H1 (cell line): ENCODE measurements at regions not wholly inside any gene's neighbourhood (a gene's known extent, or its start where the extent isn't known, plus 50 kb on each side); places are given as distances from the start of the nearest gene placed in this dataset.

Experiments
- CTCF ChIA-PET: fragments of 300-600 bp; sonication (Branson Sonifier 250); formaldehyde crosslinking; loops from one replicate; lab custom pipeline; 2021; ENCODE audit not compliant: partially characterized antibody; lab: Charles Lee
- POLR2A ChIA-PET: fragments of 300-600 bp; sonication (Branson Sonifier 250); formaldehyde crosslinking; loops from one replicate; lab custom pipeline; 2021; ENCODE audit warnings: inconsistent platforms; ENCODE audit not compliant: partially characterized antibody; lab: Charles Lee
- DNase-seq, 2 experiments: peaks; one replicate each; pipeline versions ENCODE4 v3.0.0 to v3.0.0-alpha.2; 2010 to 2022; ENCODE audit warnings: low spot score in 2 of 2, low read depth in 1 of 2, mixed read lengths in 1 of 2
- FAIRE-seq: peaks from 2 replicates; lab custom pipeline; 2011; peaks lifted over from hg19 to GRCh38; lab: Jason Lieb, UNC
- H2AFZ ChIP-seq: 2 replicates; pipeline ENCODE4 v1.8.1; 2012; ENCODE audit warnings: low read length, inconsistent platforms
- H2AK5ac ChIP-seq: 2 replicates; pipeline ENCODE4 v1.6.1; 2013; ENCODE audit warnings: low read depth, low read length
- H2BK120ac ChIP-seq: replicated peaks from 2 replicates; pipeline ENCODE3; 2013; ENCODE audit warnings: low read depth, low read length, inconsistent platforms
- H2BK12ac ChIP-seq: 2 replicates; pipeline ENCODE4 v1.6.1; 2013; ENCODE audit warnings: low read depth, low read length
- H2BK15ac ChIP-seq: 2 replicates; pipeline ENCODE4 v1.6.1; 2013; ENCODE audit warnings: low read length
- H2BK20ac ChIP-seq: 2 replicates; pipeline ENCODE4 v1.6.1; 2013; ENCODE audit warnings: low read length
- H2BK5ac ChIP-seq: 2 replicates; pipeline ENCODE4 v1.6.1; 2013; ENCODE audit warnings: low read depth, low read length
- H3K14ac ChIP-seq: 2 replicates; pipeline ENCODE4 v1.6.1; 2013; ENCODE audit warnings: inconsistent platforms; ENCODE audit not compliant: insufficient read length
- H3K18ac ChIP-seq: 2 replicates; pipeline ENCODE4 v1.6.1; 2013; ENCODE audit warnings: low read length; ENCODE audit errors: extremely low read depth
- H3K23ac ChIP-seq: 2 replicates; pipeline ENCODE4 v1.6.1; 2013; ENCODE audit warnings: inconsistent platforms; ENCODE audit not compliant: insufficient read length
- H3K23me2 ChIP-seq: 2 replicates; pipeline ENCODE4 v1.6.1; 2013; ENCODE audit warnings: low read depth, low read length
- H3K27ac ChIP-seq: 2 replicates; pipeline ENCODE4 v1.6.1; 2011; ENCODE audit warnings: low read depth, low read length, inconsistent platforms
- H3K27me3 ChIP-seq, 4 experiments: replicated peaks in 1 of 4; 1 replicate in 1 of 4; 2 replicates in 3 of 4; pipeline versions ENCODE4 v1.6.1 to v1.8.1; 2011 to 2013; ENCODE audit warnings: low read length in 3 of 4, mild to moderate bottlenecking in 3 of 4, inconsistent platforms in 2 of 4, mixed read lengths in 2 of 4, moderate library complexity in 1 of 4; ENCODE audit not compliant: control insufficient read depth in 3 of 4, insufficient read depth in 3 of 4; ENCODE audit errors: extremely low read depth in 1 of 4
- H3K36me3 ChIP-seq, 4 experiments: 2 replicates each; pipeline versions ENCODE4 v1.6.1 to v1.8.1; 2011 to 2013; ENCODE audit warnings: mild to moderate bottlenecking in 4 of 4, low read length in 3 of 4, moderate library complexity in 2 of 4, control low read depth in 1 of 4, inconsistent platforms in 1 of 4; ENCODE audit not compliant: insufficient read depth in 4 of 4, control insufficient read depth in 2 of 4
- H3K4ac ChIP-seq: replicated peaks from 2 replicates; pipeline ENCODE3; 2013; ENCODE audit warnings: low read length, low read depth, mixed read lengths, inconsistent platforms; ENCODE audit not compliant: insufficient read length
- H3K4me1 ChIP-seq, 4 experiments: replicated peaks in 1 of 4; 1 replicate in 1 of 4; 2 replicates in 3 of 4; pipeline versions ENCODE4 v1.6.1 to v1.8.1; 2011 to 2013; ENCODE audit warnings: low read length in 3 of 4, inconsistent platforms in 2 of 4, mixed read lengths in 1 of 4; ENCODE audit not compliant: insufficient read depth in 4 of 4, control insufficient read depth in 3 of 4
- H3K4me2 ChIP-seq, 2 experiments: 2 replicates each; pipeline versions ENCODE4 v1.6.1 to v1.8.1; 2011 to 2013; ENCODE audit warnings: low read depth in 2 of 2, low read length in 2 of 2, control low read depth in 1 of 2, inconsistent platforms in 1 of 2, mild to moderate bottlenecking in 1 of 2; ENCODE audit not compliant: insufficient read depth in 1 of 2
- H3K4me3 ChIP-seq, 4 experiments: fragments of 200-600, 300-600 bp in 1 of 4; sonication (generic), shearing (Covaris generic), sonication (Bioruptor Twin) in 1 of 4; 2 replicates each; pipeline versions ENCODE4 v1.5.1 to v1.8.1; 2011 to 2016; ENCODE audit warnings: low read length in 4 of 4, low read depth in 3 of 4, control low read depth in 2 of 4, inconsistent platforms in 2 of 4, mild to moderate bottlenecking in 2 of 4, mixed read lengths in 1 of 4, moderate library complexity in 1 of 4; ENCODE audit not compliant: insufficient read depth in 2 of 4; ENCODE audit errors: extremely low read depth in 1 of 4
- H3K56ac ChIP-seq: replicated peaks from 2 replicates; pipeline ENCODE3; 2013; ENCODE audit warnings: low read depth, mild to moderate bottlenecking, mixed read lengths, low read length, inconsistent platforms; ENCODE audit not compliant: insufficient read length
- H3K79me1 ChIP-seq: 2 replicates; pipeline ENCODE4 v1.6.1; 2013; ENCODE audit warnings: low read depth, low read length, control low read depth
- H3K79me2 ChIP-seq, 2 experiments: 2 replicates each; pipeline versions ENCODE4 v1.6.1 to v1.8.1; 2012 to 2013; ENCODE audit warnings: low read length in 2 of 2, mild to moderate bottlenecking in 2 of 2, inconsistent platforms in 1 of 2; ENCODE audit not compliant: insufficient read depth in 2 of 2, control insufficient read depth in 1 of 2
- H3K9ac ChIP-seq, 4 experiments: replicated peaks in 1 of 4; 1 replicate in 1 of 4; 2 replicates in 3 of 4; pipeline versions ENCODE4 v1.6.1 to v1.8.1; 2011 to 2013; ENCODE audit warnings: low read depth in 3 of 4, low read length in 3 of 4, control low read depth in 2 of 4, mild to moderate bottlenecking in 2 of 4, moderate library complexity in 2 of 4, inconsistent platforms in 1 of 4; ENCODE audit errors: extremely low read depth in 1 of 4
- H3K9me3 ChIP-seq, 2 experiments: 2 replicates each; pipeline versions ENCODE4 v1.6.1 to v1.8.1; 2012 to 2013; ENCODE audit warnings: mild to moderate bottlenecking in 2 of 2, moderate library complexity in 2 of 2, control low read depth in 1 of 2, inconsistent platforms in 1 of 2, low read depth in 1 of 2, low read length in 1 of 2, mixed read lengths in 1 of 2; ENCODE audit not compliant: insufficient read depth in 2 of 2
- H4K20me1 ChIP-seq, 2 experiments: replicated peaks in 1 of 2; 2 replicates each; pipeline versions ENCODE3 to v1.8.1; 2011 to 2013; ENCODE audit warnings: inconsistent platforms in 2 of 2, low read length in 2 of 2, mild to moderate bottlenecking in 1 of 2; ENCODE audit not compliant: insufficient read depth in 2 of 2, control insufficient read depth in 1 of 2
- H4K5ac ChIP-seq: 2 replicates; pipeline ENCODE4 v1.6.1; 2013; ENCODE audit warnings: low read length, low read depth, mixed read lengths, inconsistent platforms; ENCODE audit not compliant: insufficient read length
- H4K8ac ChIP-seq: 2 replicates; pipeline ENCODE4 v1.8.0; 2013; ENCODE audit warnings: mild to moderate bottlenecking, moderate library complexity, low read length, inconsistent platforms; ENCODE audit not compliant: insufficient read depth; ENCODE audit errors: extremely low read depth
- H4K91ac ChIP-seq: replicated peaks from 2 replicates; pipeline ENCODE3; 2013; ENCODE audit warnings: low read length, mixed read lengths, inconsistent platforms; ENCODE audit not compliant: insufficient read length
- NANOG ChIP-seq: IDR thresholded peaks from 2 replicates; pipeline ENCODE4 v1.6.1; 2011; ENCODE audit warnings: low read length, low read depth, mild to moderate bottlenecking, inconsistent platforms; ENCODE audit not compliant: insufficient read depth, poor library complexity, severe bottlenecking
- RAD21 ChIP-seq, 2 experiments: IDR thresholded peaks in 1 of 2; conservative IDR thresholded peaks in 1 of 2; 2 replicates each; pipeline ENCODE4 v1.6.1; 2011; ENCODE audit warnings: low read depth in 2 of 2, low read length in 2 of 2, improper control_type of control experiment in 1 of 2, inconsistent platforms in 1 of 2, mild to moderate bottlenecking in 1 of 2, moderate library complexity in 1 of 2
- WGBS, 2 experiments: shearing (Covaris generic) in 1 of 2; methylation state at CpG; one replicate each; pipeline versions ENCODE4 v1.1.6 to v1.1.7; 2013 to 2015; ENCODE audit warnings: low lambda C conversion rate in 2 of 2, mixed read lengths in 2 of 2, inconsistent platforms in 1 of 2, low coverage in 1 of 2, missing lambda C conversion rate in 1 of 2; ENCODE audit not compliant: insufficient replicate concordance in 2 of 2, insufficient coverage in 1 of 2, insufficient read length in 1 of 2; ENCODE audit errors: extremely low coverage in 1 of 2, missing lambda C conversion rate in 1 of 2; 5-methylcytosine and 5-hydroxymethylcytosine counted together

DNA sequence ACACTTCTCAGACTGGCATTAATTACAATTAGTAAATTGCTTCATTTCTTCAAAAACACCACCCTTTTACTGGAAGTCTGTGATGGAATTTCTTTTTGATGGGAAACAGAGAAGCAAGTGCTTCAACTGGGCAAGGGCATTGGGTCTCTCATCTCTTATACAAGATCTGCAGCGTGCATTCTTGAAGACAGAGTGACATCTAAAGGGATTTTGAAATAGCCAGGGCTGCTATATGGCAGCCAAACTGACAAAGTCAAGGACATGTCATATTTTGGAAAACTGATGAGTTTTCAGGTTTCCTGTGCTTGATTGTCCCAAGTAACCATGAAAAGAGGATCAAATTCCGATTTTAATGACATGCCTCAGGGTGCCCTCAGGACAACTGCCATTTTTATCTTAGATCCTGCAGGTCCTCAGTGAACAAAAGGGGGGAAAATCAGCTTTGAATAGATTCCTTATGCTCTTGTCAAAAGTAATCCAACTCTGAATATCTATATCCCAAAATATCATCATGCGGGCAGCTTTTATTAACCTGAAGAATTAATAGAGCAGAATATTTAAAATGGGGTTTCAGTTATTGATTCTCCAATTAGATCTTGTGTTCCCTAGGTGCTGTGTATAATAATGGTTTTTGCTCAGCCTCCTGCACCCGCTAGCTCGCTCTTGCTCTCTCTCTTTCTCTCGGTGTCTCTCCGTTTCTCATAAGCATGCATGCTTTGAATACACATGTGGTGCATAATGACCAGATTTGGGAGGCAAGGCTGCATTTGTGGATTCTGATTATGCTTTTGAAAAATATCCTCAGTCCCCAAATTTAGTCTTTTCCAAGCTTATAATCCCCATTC, 221.8 kb downstream of the TTLL7 start:
- Histone ChIP-seq H4K20me1 (no peaks in the 10 kb centered on the region), H3K9me3 (no peaks in the 10 kb centered on the region), H3K23ac (no peak overlapping the region), H3K23me2 (0 out of 2 replicates have a peak, but pooled peaks cover 2% of the 10 kb centered on the region), H3K36me3 (no peaks in the 10 kb centered on the region), H3K4ac (no peak overlapping the region), H2BK5ac (no peak overlapping the region), H2BK20ac (no peak overlapping the region), H2BK15ac (0 out of 2 replicates have a peak overlapping the region, but pooled peaks have one; percentile 33), H2BK12ac (no peak overlapping the region), H3K9ac (no peak overlapping the region), H3K79me1 (no peaks in the 10 kb centered on the region), H4K5ac (no peak overlapping the region), H2BK120ac (no peak overlapping the region), H3K18ac (no peak overlapping the region), H4K8ac (no peak overlapping the region), H3K4me2 (no peak overlapping the region), H2AFZ (no peak overlapping the region), H2AK5ac (no peak overlapping the region), H3K27me3 (no peaks in the 10 kb centered on the region), H3K14ac (no peak overlapping the region), H3K4me1 (peaks cover 0 to 5% (median 0%) of the 10 kb centered on the region in 4 experiments; a peak in 1 of 7 replicates), H3K56ac (no peak overlapping the region), H3K27ac (no peak overlapping the region), H3K4me3 (no peak overlapping the region), H3K79me2 (no peaks in the 10 kb centered on the region), H4K91ac (no peak overlapping the region)
- 92% methylated on average over 7 of the region's 7 CpGs; no CpG with 5 or more reads in 1 of the 2 experiments for WGBS, 2 experiments
- no peak for DNase-seq
- POLR2A ChIA-PET = no interaction called here
- TF ChIP-seq NANOG (no peak), RAD21 (IDR thresholded peaks at IDR 0.05 in 1 of 2, conservative IDR thresholded peaks at IDR 0.05 in 1 of 2; ENCODE audit: low read depth in 2 of 2, low read length in 2 of 2) (0 out of 4 replicates have a peak, but pooled peaks of 1 of the 2 experiments have one; percentile 8)
- FAIRE-seq = no peak
- CTCF ChIA-PET = interaction anchor here (1.3 kb wide), 1 partner anchor 19 kb away, joined by 3 read pairs; no protein-coding TSS in a partner anchor
